ENCODE measurements at regions not wholly inside any gene's neighbourhood (a gene's known extent, or its start where the extent isn't known, plus 50 kb on each side); places are given as distances from the start of the nearest gene placed in this dataset.

DNA sequence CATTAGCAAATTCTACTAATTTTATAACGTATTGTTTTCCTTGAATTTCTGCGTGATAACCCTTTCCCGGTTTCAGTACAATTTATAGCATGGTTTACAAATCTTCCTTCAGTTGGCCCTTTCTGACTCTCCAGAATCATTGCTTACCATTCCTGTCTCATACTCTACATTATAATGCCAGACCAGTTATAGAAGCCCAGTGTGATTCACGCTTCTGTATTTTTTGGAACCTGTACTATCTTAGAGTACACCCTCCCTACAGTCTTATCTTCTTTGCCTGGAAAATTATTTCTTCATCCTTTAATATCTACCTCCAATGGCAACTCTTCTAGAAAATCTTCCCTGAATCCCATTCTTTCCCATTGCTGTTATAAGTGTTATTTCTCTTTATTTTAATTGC lies 391.6 kb upstream of the SYT4 start:
- no peak overlapping the region for H3K4me3 ChIP-seq (ENCODE audit: low read depth, poor library complexity, severe bottlenecking)
- no peak for TF ChIP-seq POLR2A (IDR thresholded peaks at IDR 0.05)
- no peak for TF ChIP-seq CTCF (IDR thresholded peaks at IDR 0.05)
- WGBS, 2 donors: 92% methylated on average over 4 of the region's 4 CpGs
- intact Hi-C loops (cut with DNase I; ENCODE audit: low total_unique reads): no loop called here
- DNase-seq (ENCODE audit: low spot score in 2 of 2): no peak

DNA sequence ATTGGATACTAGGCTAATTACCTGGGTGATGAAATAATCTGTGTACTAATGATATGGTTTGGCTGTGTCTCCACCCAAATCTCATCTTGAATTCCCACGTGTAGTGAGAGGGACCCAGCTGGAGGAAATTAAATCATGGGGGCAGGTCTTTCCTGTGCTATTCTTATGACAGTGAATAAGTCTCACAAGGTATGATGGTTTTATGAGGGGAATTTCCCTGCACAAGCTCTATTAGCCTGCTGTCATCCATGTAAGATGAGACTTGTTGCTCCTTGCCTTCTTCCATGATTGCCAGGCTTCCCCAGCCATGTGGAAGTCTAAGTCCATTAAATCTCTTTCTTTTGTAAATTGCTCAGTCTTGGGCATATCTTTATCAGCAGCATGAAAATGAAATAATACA lies 394.1 kb upstream of the SYT4 start:
- 6 to 14% methylated on average over 1 of the region's 1 CpG for WGBS, 2 donors
- no peak for DNase-seq (ENCODE audit: low spot score in 2 of 2)
- intact Hi-C loops (cut with DNase I; ENCODE audit: low total_unique reads): no loop called here
- TF ChIP-seq CTCF (IDR thresholded peaks at IDR 0.05) (no peak), POLR2A (IDR thresholded peaks at IDR 0.05) (no peak)
- no peak overlapping the region for H3K4me3 ChIP-seq (ENCODE audit: low read depth, poor library complexity, severe bottlenecking)

- WGBS, 2 donors: 22 to 27% methylated on average over 2 of the region's 2 CpGs
- intact Hi-C loops (cut with DNase I; ENCODE audit: low total_unique reads): no loop called here
- DNase-seq (ENCODE audit: low spot score in 2 of 2): no peak
- TF ChIP-seq POLR2A (IDR thresholded peaks at IDR 0.05): no peak
- no peak for TF ChIP-seq CTCF (IDR thresholded peaks at IDR 0.05)
- no peak overlapping the region for H3K4me3 ChIP-seq (ENCODE audit: low read depth, poor library complexity, severe bottlenecking)
Measured at GRCh38 chr18:43680096-43680495, 402.8 kb upstream of the SYT4 start.

DNA sequence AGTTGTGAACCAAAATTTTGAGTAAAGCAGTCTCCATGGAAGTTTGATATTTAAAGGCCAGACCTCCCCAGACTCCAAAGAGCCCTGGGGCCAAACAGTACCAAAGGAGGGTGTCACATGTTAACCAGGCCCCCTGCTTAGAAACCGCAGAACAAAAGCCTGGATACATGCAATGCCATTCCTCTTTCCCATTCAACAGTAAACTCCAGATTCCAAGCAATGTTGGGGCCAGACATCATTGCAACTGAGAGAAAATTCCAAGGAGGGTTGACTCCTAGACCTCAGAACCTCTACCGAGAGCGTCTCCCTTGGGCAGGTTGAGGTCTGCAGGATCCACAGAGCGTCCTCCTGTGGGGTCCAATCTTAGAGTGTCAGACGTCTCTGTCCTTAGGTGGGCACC lies 404.4 kb upstream of the SYT4 start:
- TF ChIP-seq CTCF (IDR thresholded peaks at IDR 0.05) (no peak), POLR2A (IDR thresholded peaks at IDR 0.05) (no peak)
- 93 to 99% methylated on average over 5 of the region's 5 CpGs for WGBS, 2 donors
- intact Hi-C loops (cut with DNase I; ENCODE audit: low total_unique reads): no loop called here
- DNase-seq (ENCODE audit: low spot score in 2 of 2): no peak
- no peak overlapping the region for H3K4me3 ChIP-seq (ENCODE audit: low read depth, poor library complexity, severe bottlenecking)

GRCh38 chr18:43682196-43682595 lies 404.9 kb upstream of the SYT4 start:
- no peak for DNase-seq (ENCODE audit: low spot score in 2 of 2)
- 88 to 90% methylated on average over 7 of the region's 7 CpGs for WGBS, 2 donors
- TF ChIP-seq CTCF (IDR thresholded peaks at IDR 0.05): no peak
- TF ChIP-seq POLR2A (IDR thresholded peaks at IDR 0.05): no peak
- intact Hi-C loops (cut with DNase I; ENCODE audit: low total_unique reads): no loop called here
- no peak overlapping the region for H3K4me3 ChIP-seq (ENCODE audit: low read depth, poor library complexity, severe bottlenecking)

- no peak overlapping the region for H3K4me3 ChIP-seq (ENCODE audit: low read depth, poor library complexity, severe bottlenecking)
- intact Hi-C loops (cut with DNase I; ENCODE audit: low total_unique reads): no loop called here
Measured at GRCh38 chr18:43686709-43687108, 409.4 kb upstream of the SYT4 start.

More at GRCh38 chr18:43686709-43687108, 409.4 kb upstream of the SYT4 start:
- WGBS, 2 donors: 50 to 61% methylated on average over 1 of the region's 1 CpG
- no peak for DNase-seq (ENCODE audit: low spot score in 2 of 2)
- TF ChIP-seq POLR2A (IDR thresholded peaks at IDR 0.05): no peak
- TF ChIP-seq CTCF (IDR thresholded peaks at IDR 0.05): no peak
